NT2/D1 (cell line): ENCODE measurements at regions not wholly inside any gene's neighbourhood (a gene's known extent, or its start where the extent isn't known, plus 50 kb on each side); places are given as distances from the start of the nearest gene placed in this dataset.

Experiments
- SUZ12 ChIP-seq: IDR thresholded peaks from 2 replicates; pipeline ENCODE4 v1.6.1; 2011; ENCODE audit not compliant: insufficient read length, insufficient read depth; ENCODE audit errors: extremely low read depth
- YY1 ChIP-seq: IDR thresholded peaks from 2 replicates; pipeline ENCODE4 v1.6.1; 2011; ENCODE audit not compliant: insufficient read length, insufficient read depth
- ZNF274 ChIP-seq: IDR thresholded peaks from 2 replicates; pipeline ENCODE4 v1.6.1; 2011; ENCODE audit warnings: mild to moderate bottlenecking, low read depth, low read length

- TF ChIP-seq SUZ12 (no peak), ZNF274 (no peak), YY1 (no peak)
These were observed 435.8 kb upstream of the JARID2 start for GRCh38 chr6:14810021-14810420.
